HG03108 (cell line): ENCODE measurements at regions not wholly inside any gene's neighbourhood (a gene's known extent, or its start where the extent isn't known, plus 50 kb on each side); places are given as distances from the start of the nearest gene placed in this dataset.
"Not testable (repeated sequence)": the region's sequence is repeated elsewhere in the genome, so short reads cannot be mapped to it uniquely, and the experiment has no call there.

ENCODE experiments used
- ATAC-seq: cut with Tn5 transposase; IDR thresholded peaks from one replicate; pipeline ENCODE4 v1.9.1; 2021; ENCODE audit warnings: moderate library complexity; ENCODE audit not compliant: unreplicated experiment

DNA sequence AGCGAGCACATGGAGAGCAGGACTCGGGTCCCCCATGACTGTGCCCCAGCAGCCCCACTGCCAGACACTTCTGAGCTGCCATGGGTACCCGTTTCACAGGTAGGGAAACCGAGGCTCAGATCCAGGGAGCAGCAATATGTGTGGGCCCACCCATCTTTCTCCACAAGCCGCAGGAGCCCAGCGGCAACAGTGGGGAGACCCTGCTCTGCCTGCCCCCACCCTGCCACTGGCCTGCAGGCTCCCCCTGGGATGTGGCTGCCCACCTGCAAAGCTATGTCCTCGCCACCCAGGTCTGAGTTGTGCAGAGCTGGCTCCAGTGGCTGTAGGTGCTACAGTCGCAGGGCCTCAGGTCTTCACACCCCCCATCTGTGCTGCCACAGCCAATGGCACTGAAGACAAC, 50.6 kb upstream of the C1QTNF9B start:
- no peak for ATAC-seq

DNA sequence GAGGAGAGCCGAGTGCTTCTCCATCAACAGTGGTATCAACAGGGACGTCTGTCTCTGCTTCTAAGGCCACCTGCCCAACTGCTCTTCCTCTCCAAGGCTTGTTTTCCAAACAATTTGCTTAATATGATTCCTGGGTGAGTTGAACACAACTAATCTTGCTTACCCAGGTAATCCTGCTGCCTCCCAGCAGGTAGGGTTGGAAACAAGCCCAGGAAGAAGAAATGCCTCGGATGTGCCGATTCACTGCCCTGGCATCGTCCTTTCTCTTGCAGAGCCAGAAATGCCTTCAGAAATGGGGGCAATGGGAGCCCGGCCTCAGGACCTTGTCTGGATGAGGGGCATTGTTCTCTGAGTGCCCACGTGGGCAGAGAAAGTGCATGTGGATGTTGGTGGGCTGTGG, 51.9 kb upstream of the C1QTNF9B start:
- ATAC-seq = no peak

DNA sequence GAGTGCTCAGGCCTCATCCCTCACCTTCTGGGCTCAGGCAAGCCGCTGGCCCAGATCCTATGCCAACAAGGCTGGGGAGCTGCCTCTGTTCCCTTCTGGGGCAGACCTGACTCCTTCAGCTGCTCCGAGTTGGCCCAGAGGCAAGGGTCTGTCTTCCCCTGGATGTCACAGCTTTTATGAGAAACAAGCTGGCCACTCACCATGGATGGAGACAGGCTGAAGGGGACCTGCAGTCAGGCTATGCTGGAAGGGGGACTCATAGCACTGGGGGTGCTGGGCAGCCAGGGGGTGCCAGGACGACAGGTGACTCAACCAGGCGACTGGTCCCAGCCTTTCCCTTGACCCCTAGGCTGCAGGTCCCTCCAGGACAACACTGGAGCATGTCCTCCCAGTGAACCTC, 52.4 kb upstream of the C1QTNF9B start:
- no peak for ATAC-seq

DNA sequence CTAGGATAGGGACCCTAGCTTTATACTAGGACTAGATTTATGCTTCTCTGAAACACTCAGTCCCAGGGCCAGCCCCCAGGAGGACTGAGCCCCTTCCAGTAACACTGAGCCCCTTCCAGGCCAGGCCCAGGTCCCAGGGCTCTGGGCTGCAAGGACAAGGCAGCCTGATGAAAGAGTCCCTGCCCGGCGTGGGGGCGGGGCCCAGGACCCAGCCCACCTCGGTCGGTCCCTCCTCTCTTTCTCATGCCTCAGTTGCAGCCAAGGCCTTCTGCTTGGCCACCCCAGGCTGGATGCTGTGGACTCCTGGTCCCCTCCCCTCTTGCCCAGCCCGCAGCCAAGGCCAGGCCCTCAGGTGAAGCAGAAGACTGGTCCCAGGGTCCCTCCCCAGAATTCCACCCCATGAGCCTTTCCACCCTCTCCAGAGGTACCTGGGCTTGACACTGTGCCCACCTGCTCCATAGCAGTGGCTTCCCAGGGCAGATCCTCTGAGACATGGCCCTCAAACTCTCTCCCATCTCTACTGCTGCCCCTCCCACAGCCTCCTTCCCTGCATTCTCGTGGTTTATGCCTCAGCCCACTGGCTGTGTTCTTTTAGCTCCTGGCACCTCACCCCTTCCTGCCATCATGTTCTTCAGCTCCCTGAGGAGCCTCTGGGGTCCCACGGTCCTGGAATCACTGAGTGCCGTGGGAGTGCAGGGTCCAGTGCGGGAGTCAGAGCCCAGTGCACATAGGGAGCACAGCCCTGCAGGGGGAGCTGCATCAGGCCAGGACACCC, 53.6 kb upstream of the C1QTNF9B start:
- ATAC-seq = no peak

GRCh38 chr13:23952796-23953195, 55.5 kb upstream of the C1QTNF9B start:
- ATAC-seq = no peak

GRCh38 chr13:23953860-23954512, 56.7 kb upstream of the C1QTNF9B start:
- no peak for ATAC-seq

GRCh38 chr13:23955064-23955463, 57.8 kb upstream of the C1QTNF9B start:
- ATAC-seq = no peak

DNA sequence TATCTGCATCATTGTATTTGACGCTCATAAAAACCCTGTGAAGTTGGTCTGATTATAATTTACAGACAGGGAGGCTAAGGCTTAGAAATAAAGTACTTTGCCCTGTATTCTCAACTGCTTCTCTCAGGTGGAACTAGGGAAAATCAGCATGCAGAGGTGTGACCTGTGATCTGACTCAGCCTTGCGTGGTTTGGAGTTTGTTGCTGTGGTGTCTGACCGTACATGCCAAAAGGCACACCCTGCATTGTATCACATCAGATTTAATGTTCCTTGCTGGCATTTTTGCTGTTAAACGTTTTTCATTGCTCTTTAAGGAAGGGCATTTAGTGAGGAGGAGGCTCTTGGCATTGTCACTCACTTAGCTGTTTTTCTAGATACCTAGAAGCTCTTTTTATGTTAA, 58.8 kb upstream of the C1QTNF9B start:
- no peak for ATAC-seq

GRCh38 chr13:23957981-23958380, 60.7 kb upstream of the C1QTNF9B start:
- no peak for ATAC-seq

DNA sequence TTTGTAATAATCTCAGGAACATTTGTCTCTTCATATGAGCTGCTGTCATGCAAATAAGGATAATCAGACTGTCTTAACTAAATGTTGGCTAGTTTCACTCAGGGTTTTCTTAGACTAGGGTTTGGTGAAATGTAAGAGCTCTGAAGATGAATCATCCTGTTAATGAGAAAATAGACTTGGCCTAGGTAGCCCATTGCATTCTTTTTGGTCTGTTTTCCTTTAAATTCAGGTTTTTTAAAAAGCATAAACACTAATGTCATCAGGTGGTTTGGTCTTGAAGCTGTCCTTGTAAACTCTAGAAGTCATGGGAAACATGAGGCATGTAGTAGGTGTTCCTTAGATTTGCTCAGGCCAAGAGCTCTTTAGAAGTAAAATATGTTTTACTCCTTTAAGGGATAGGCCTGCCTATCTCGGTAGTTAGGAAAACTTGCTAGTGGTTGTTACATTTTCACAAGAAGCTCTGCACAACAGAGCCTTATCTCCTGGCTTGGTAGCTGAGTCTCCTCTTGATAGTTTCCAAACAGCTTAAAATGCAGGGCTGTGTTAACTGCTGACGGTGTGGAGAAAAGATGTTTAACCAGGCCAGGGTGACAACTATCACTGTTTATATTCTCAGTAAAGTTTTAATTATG, 62.0 kb upstream of the C1QTNF9B start:
- no peak for ATAC-seq

DNA sequence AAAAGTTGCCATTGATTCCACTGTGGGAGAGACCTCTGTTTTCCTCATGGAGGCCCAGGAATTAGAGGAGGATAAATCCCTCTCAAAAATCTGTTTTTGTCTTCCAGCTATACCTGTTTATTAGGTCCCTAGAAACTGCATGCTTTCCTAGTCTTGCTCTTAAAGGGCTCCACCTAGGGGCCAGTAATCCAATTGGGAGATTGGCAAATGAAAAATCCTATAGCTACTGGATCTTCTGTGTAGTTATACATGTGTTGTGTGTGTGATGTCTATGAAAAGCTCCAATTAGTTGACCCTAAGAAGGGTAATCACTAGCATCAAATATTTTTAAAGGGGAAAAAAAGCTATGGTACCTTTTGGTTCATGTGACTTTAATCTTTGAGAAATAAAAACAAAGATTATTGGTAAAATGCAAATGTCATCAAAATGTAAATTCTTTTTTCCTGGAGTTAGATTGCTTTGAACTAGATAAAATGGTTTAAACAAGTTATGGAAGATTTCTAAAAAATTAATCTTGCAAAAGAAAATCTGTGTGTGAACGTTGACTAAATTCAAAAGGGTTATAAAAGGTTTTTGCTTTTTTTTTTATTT, 63.4 kb upstream of the C1QTNF9B start:
- ATAC-seq = no peak

GRCh38 chr13:23963184-23963931, 66.1 kb upstream of the C1QTNF9B start:
- no peak for ATAC-seq

GRCh38 chr13:23963947-23964346, 66.6 kb upstream of the C1QTNF9B start:
- ATAC-seq = no peak

DNA sequence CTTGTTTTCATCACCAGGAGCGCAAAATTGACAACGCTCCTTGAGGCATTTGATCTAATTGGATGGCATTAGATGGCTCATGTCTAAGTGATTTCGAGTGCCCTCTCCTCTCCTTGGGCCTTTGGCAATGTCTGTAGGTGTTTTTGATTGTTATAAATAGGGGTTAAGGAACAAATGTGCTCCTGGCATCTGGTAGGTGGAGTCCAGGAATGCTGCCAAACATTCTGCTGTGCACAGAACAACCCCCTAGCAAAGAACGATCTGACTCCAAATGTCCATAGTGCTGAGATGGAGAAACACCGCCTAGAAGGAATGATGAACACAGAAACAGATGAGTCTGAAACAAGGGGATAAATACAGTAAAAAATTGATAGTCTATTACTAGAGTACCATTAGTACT, 68.0 kb upstream of the C1QTNF9B start:
- ATAC-seq = no peak

DNA sequence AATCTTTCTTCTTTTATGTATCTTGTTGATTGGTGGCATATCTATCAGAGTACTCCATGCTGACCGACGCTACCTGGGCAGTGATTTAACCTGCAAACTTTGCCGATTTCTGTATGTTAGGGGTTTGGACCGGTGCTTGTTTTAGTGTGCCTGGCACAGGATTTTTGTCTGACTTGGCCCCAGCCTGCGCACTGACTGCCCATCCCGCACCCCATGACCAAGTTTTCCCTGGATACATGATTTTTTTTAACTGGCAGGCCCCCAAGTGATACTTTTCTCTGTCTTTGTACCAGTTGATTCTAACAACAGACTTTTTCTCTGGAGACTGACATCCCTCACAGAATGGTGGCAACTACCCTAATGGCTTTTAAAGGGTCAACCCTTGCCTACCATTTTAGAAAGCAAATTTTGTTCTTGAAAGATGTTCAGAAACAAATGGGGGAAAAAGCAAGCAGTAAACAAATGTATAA, 69.0 kb upstream of the C1QTNF9B start:
- no peak for ATAC-seq

GRCh38 chr13:23966691-23967615, 69.7 kb upstream of the C1QTNF9B start:
- ATAC-seq = peak; percentile 67

- ATAC-seq = not testable (repeated sequence)
Measured at GRCh38 chr13:23967792-23968191, 70.5 kb upstream of the C1QTNF9B start.

DNA sequence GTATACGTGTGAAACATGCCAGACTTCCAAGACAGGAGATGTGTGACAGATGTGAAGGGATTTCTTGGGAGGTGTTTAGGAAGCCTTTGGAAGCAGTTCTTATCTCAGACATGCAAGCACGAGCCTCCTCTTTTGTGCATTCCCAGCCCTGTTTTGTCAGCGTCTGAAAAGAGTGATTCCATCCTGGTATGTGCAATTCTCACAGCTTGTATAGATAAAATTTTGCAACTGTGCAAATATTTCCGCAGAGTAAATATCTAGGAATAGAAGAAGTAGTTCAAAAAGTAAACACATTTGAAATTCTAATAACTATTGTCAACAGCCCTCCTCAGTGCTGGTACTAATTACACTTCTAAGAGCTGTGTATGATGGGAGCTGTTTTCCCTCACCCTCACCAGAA, 72.3 kb upstream of the C1QTNF9B start:
- ATAC-seq = no peak

DNA sequence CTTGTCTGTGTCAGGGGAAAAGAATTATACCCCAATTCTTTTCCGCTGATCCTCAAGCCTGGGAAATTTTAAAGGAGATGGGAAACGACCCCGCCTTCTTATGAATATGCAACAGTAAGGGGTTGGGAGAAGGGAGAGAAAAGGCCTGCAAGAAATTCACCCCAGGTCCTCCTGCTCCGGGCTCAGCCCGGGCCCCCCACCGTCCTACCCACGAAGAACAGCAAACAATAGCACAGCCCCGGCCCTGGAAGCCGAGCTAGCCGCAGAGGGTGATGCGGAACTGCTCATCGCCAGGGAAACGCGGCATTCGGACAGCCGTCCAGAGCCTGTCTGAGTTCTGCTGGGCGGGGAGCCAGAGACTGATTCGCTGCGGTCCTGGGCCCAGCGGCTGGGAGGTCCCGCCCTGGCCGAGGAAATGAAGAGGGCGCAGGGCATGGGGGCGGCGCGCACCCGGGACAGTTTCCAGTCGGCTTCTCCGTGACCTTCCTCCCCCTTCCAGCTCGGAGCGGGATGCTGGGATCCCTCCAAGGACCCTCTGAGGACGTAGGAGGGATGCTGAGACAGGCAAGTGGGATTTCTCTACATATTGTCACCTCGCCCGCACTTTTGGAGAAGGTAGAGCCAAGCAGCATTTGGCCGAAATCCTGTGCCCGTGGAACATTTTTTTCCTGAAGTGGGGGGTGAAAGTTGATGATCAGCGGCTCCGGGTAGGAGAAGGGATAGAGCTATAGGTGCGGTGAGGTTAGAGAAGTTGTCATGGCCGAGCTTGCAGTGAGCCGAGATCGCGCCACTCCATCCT, 82.3 kb upstream of the C1QTNF9B start:
- ATAC-seq = peak; percentile 75
